Panc1 (cell line): ENCODE measurements at regions not wholly inside any gene's neighbourhood (a gene's known extent, or its start where the extent isn't known, plus 50 kb on each side); places are given as distances from the start of the nearest gene placed in this dataset.

Experiments used
- ATAC-seq: fragments of 200-7000 bp; cut with Tn5 transposase; 2 replicates; pipeline ENCODE4 v1.9.1; 2020; ENCODE audit warnings: mild to moderate bottlenecking, moderate library complexity
- BruUV-seq: library from RNA; stranded (reverse); fragments of 400-500 nt; replicated peaks from 2 replicates; lab custom pipeline; 2021; lab: Mats Ljungman, UMichigan
- CTCF ChIA-PET: fragments of 300-600 bp; sonication (Branson Sonifier 250); formaldehyde crosslinking; loops from one replicate; lab custom pipeline; 2022; ENCODE audit warnings: antibody characterized with exemption; lab: Charles Lee
- POLR2A ChIA-PET: fragments of 300-600 bp; sonication (Branson Sonifier 250); formaldehyde crosslinking; loops from one replicate; lab custom pipeline; 2022; ENCODE audit warnings: antibody characterized with exemption; lab: Charles Lee
- DNase-seq: peaks from one replicate; pipeline ENCODE4 v3.0.0-alpha.2; 2010; ENCODE audit warnings: low read depth, low spot score
- H3K27ac ChIP-seq: 2 replicates; pipeline ENCODE4 v1.5.1; 2011; ENCODE audit warnings: mild to moderate bottlenecking, low read length, inconsistent platforms
- H3K27me3 ChIP-seq: fragments of 200-500 bp; sonication (Bioruptor generic); 2 replicates; pipeline ENCODE4 v1.6.0; 2014; ENCODE audit warnings: low read length, inconsistent platforms; ENCODE audit not compliant: control insufficient read depth, insufficient read depth
- H3K36me3 ChIP-seq: fragments of 200-500 bp; sonication (Bioruptor generic); 2 replicates; pipeline ENCODE4 v1.5.1; 2014; ENCODE audit warnings: inconsistent platforms, mild to moderate bottlenecking, low read length, moderate library complexity; ENCODE audit not compliant: control insufficient read depth, insufficient read depth
- H3K4me1 ChIP-seq: 2 replicates; pipeline ENCODE4 v1.5.1; 2011; ENCODE audit warnings: inconsistent platforms, mild to moderate bottlenecking, low read length, moderate library complexity; ENCODE audit not compliant: control insufficient read depth, insufficient read depth
- H3K4me3 ChIP-seq, 2 experiments: 2 replicates each; pipeline ENCODE4 v1.5.1; 2011 to 2012; ENCODE audit warnings: low read depth in 2 of 2, low read length in 2 of 2, mild to moderate bottlenecking in 2 of 2, inconsistent platforms in 1 of 2, moderate library complexity in 1 of 2
- H3K9me3 ChIP-seq: fragments of 200-500 bp; sonication (Bioruptor generic); 2 replicates; pipeline ENCODE4 v1.5.1; 2014; ENCODE audit warnings: low read depth, mild to moderate bottlenecking, inconsistent platforms, low read length, moderate library complexity; ENCODE audit not compliant: control insufficient read depth, insufficient read depth
- POLR2AphosphoS5 ChIP-seq: IDR thresholded peaks from 2 replicates; pipeline ENCODE4 v1.6.1; 2012; ENCODE audit warnings: mild to moderate bottlenecking, low read depth, low read length, moderate library complexity
- SIN3A ChIP-seq: IDR thresholded peaks from 2 replicates; pipeline ENCODE4 v1.6.1; 2012; ENCODE audit warnings: low read depth, mild to moderate bottlenecking, low read length, moderate library complexity, borderline replicate concordance; ENCODE audit not compliant: insufficient read depth
- TCF7L2 ChIP-seq: IDR thresholded peaks from 2 replicates; pipeline ENCODE4 v1.6.1; 2011; ENCODE audit warnings: mild to moderate bottlenecking, low read depth, low read length, inconsistent platforms
- in situ Hi-C: cut with HindIII; loops from 2 replicates; pipeline ENCODE4 v1.10.0; 2016; ENCODE audit warnings: low sequenced_read_pairs, low pct_unique_long_range_greater_than_20kb
- intact Hi-C: fragments of 100-400 bp; cut with micrococcal nuclease; formaldehyde crosslinking; loops from one replicate; pipeline ENCODE4 v1.10.0; 2022; ENCODE audit not compliant: unreplicated experiment
- TF ChIP-seq, protein P1 (sequence below), 2 experiments: IDR thresholded peaks; 2 replicates each; pipeline ENCODE4 v1.6.1; 2011 to 2012; ENCODE audit warnings: low read depth in 2 of 2, control low read depth in 1 of 2, low read length in 1 of 2, mild to moderate bottlenecking in 1 of 2, moderate library complexity in 1 of 2; ENCODE audit not compliant: insufficient read depth in 1 of 2
- TF ChIP-seq, protein P2 (sequence below): fragments of 450-650 bp; IDR thresholded peaks from 2 replicates; pipeline ENCODE4 v1.5.1; 2017; ENCODE audit warnings: mild to moderate bottlenecking

DNA sequence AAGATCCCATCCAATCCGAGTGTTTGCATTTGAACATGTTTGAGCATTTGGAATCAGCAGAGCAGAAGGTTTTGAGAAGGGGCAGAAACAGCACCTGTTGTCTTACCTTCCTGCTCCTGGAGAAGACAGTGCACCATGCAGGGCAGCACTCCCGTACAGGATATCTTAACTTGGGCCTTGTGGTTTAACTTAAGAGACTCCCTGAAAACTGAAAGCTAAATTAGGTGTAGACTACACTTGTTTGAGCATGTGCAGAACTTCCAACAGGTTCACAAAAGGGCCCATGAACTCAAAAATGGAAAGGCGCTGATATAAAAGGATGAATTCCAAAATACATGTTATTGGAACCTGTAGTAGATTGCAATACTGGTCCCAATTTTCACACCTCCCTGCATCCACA lies 175.4 kb upstream of the PRICKLE2 start:
- no TSS peak for BruUV-seq
- H3K27me3 ChIP-seq, result no peaks in the 10 kb centered on the region
- POLR2A ChIA-PET, result no interaction called here
- in situ Hi-C loops, result no loop called here
- H3K4me3 ChIP-seq, result no peak overlapping the region
- H3K4me1 ChIP-seq, result no peaks in the 10 kb centered on the region
- TF ChIP-seq TCF7L2 (no peak), POLR2AphosphoS5 (no peak), SIN3A (no peak)
- TF ChIP-seq, protein P1, sequence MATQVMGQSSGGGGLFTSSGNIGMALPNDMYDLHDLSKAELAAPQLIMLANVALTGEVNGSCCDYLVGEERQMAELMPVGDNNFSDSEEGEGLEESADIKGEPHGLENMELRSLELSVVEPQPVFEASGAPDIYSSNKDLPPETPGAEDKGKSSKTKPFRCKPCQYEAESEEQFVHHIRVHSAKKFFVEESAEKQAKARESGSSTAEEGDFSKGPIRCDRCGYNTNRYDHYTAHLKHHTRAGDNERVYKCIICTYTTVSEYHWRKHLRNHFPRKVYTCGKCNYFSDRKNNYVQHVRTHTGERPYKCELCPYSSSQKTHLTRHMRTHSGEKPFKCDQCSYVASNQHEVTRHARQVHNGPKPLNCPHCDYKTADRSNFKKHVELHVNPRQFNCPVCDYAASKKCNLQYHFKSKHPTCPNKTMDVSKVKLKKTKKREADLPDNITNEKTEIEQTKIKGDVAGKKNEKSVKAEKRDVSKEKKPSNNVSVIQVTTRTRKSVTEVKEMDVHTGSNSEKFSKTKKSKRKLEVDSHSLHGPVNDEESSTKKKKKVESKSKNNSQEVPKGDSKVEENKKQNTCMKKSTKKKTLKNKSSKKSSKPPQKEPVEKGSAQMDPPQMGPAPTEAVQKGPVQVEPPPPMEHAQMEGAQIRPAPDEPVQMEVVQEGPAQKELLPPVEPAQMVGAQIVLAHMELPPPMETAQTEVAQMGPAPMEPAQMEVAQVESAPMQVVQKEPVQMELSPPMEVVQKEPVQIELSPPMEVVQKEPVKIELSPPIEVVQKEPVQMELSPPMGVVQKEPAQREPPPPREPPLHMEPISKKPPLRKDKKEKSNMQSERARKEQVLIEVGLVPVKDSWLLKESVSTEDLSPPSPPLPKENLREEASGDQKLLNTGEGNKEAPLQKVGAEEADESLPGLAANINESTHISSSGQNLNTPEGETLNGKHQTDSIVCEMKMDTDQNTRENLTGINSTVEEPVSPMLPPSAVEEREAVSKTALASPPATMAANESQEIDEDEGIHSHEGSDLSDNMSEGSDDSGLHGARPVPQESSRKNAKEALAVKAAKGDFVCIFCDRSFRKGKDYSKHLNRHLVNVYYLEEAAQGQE (IDR thresholded peaks at IDR 0.05; ENCODE audit: insufficient read depth in 1 of 2, low read depth in 2 of 2, low read length in 1 of 2), result no peak
- TF ChIP-seq, protein P2, sequence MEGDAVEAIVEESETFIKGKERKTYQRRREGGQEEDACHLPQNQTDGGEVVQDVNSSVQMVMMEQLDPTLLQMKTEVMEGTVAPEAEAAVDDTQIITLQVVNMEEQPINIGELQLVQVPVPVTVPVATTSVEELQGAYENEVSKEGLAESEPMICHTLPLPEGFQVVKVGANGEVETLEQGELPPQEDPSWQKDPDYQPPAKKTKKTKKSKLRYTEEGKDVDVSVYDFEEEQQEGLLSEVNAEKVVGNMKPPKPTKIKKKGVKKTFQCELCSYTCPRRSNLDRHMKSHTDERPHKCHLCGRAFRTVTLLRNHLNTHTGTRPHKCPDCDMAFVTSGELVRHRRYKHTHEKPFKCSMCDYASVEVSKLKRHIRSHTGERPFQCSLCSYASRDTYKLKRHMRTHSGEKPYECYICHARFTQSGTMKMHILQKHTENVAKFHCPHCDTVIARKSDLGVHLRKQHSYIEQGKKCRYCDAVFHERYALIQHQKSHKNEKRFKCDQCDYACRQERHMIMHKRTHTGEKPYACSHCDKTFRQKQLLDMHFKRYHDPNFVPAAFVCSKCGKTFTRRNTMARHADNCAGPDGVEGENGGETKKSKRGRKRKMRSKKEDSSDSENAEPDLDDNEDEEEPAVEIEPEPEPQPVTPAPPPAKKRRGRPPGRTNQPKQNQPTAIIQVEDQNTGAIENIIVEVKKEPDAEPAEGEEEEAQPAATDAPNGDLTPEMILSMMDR, result no peak
- no peak for DNase-seq
- CTCF ChIA-PET, result no interaction called here
- no peaks in the 10 kb centered on the region for H3K9me3 ChIP-seq
- intact Hi-C loops, result no loop called here
- no peak overlapping the region for H3K27ac ChIP-seq
- H3K36me3 ChIP-seq, result no peaks in the 10 kb centered on the region
- no peak for ATAC-seq

DNA sequence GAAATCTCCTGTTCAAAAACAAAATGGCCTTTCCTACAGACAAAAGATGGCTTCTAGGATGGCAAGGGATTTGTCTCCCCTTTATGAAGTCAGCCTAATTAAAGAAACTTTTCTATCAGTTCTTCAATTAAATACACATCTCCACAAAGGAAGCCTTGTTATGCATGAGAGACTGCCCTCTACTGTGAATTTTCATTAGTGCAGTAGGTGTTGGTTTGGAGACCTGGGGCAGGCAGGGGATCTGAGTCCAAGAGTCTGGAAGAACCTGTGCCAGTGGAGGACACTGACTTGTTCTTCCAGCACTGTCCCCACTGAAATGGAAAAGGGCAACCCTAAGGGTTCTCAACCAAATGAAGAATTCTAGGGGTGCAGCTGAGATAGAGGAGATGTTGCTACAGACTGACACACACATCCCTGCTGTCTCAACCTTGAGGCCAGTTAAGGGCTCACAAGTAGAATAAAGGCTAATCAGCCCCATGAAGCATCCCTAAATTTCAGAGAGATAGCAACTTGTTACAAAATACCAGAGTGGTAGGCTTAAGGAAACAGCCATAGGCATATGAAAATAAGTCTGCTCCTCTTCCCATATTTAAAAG lies 174.0 kb upstream of the PRICKLE2 start:
- in situ Hi-C loops (no loop called here), intact Hi-C loops (loop anchor here (2.0 kb wide), 1 partner anchor 369 kb away; no protein-coding TSS in a partner anchor)
- Histone ChIP-seq H3K27me3 (no peaks in the 10 kb centered on the region), H3K27ac (no peak overlapping the region), H3K4me3 (no peak overlapping the region), H3K9me3 (no peaks in the 10 kb centered on the region), H3K4me1 (no peaks in the 10 kb centered on the region), H3K36me3 (no peaks in the 10 kb centered on the region)
- CTCF ChIA-PET, result no interaction called here
- DNase-seq, result peak; percentile 20
- no TSS peak for BruUV-seq
- ATAC-seq, result no peak
- TF ChIP-seq, protein P2, result peak; percentile 58
- TF ChIP-seq POLR2AphosphoS5, result no peak
- POLR2A ChIA-PET, result no interaction called here
